Colonic mucosa (tissue), 4 donors: ENCODE measurements at regions not wholly inside any gene's neighbourhood (a gene's known extent, or its start where the extent isn't known, plus 50 kb on each side); places are given as distances from the start of the nearest gene placed in this dataset.

Experiments
- DNase-seq: peaks from one replicate; pipeline ENCODE4 v3.0.0-alpha.2; 2020
- H3K27ac ChIP-seq: fragments of 200-600 bp; one replicate; pipeline ENCODE4 v1.8.0; 2021
- H3K27me3 ChIP-seq: fragments of 200-600 bp; one replicate; pipeline ENCODE4 v1.8.0; 2021
- H3K36me3 ChIP-seq: fragments of 200-600 bp; one replicate; pipeline ENCODE4 v1.8.0; 2021
- H3K4me1 ChIP-seq: fragments of 200-600 bp; one replicate; pipeline ENCODE4 v1.8.0; 2021; ENCODE audit warnings: mild to moderate bottlenecking
- H3K4me3 ChIP-seq: fragments of 200-600 bp; one replicate; pipeline ENCODE4 v1.8.0; 2021
- H3K9ac ChIP-seq, 2 donors: one replicate each; pipeline ENCODE4 v1.7.0; 2013; ENCODE audit warnings: control low read depth in 2 of 2, low read depth in 2 of 2, low read length in 2 of 2
- H3K9me3 ChIP-seq: fragments of 200-600 bp; one replicate; pipeline ENCODE4 v1.8.0; 2021
- intact Hi-C: fragments of 100-400 bp; cut with DNase I; formaldehyde crosslinking; loops from one replicate; pipeline ENCODE4 v1.14.1; 2022
- TF ChIP-seq, protein P1 (sequence below): fragments of 200-600 bp; IDR thresholded peaks from one replicate; pipeline ENCODE4 v1.8.0; 2022; ENCODE audit warnings: antibody characterized with exemption, mild to moderate bottlenecking
- donor health status: healthy.
- donor health status: DM: no; HTN: no; CAD: no.
- donor health status: DM: no; HTN: no; CAD: no.

DNA sequence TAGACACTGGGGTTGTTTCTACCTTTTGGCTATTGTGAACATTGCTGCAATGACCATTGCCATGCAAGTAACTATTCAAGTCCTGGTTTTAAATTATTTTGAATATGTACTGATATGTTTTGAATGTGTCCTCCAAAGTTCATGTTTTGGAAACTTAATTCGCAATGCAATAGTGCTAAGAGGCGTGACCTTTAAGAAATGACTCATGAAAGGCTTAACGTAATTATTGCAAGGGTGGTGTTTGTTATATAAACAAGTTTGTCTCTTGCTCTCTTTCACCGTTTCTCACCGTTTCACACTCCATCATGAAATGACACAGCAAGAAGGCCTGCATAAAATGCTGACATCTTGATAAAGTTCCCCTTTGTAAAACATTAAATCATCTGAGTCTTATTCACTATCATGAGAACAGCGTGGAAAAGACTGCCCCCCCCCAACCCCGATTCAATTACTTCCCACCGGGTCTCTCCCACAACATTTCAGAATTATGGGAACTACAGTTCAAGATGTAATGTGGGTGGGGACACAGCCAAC, 506.9 kb upstream of the FAM47C start:
- H3K4me1 ChIP-seq, result no peaks in the 10 kb centered on the region
- intact Hi-C loops, result no loop called here
- no peaks in the 10 kb centered on the region for H3K27me3 ChIP-seq
- H3K9me3 ChIP-seq, result no peaks in the 10 kb centered on the region
- no peak overlapping the region for H3K27ac ChIP-seq
- H3K4me3 ChIP-seq, result no peak overlapping the region
- H3K9ac ChIP-seq, result no peak overlapping the region
- TF ChIP-seq, protein P1, sequence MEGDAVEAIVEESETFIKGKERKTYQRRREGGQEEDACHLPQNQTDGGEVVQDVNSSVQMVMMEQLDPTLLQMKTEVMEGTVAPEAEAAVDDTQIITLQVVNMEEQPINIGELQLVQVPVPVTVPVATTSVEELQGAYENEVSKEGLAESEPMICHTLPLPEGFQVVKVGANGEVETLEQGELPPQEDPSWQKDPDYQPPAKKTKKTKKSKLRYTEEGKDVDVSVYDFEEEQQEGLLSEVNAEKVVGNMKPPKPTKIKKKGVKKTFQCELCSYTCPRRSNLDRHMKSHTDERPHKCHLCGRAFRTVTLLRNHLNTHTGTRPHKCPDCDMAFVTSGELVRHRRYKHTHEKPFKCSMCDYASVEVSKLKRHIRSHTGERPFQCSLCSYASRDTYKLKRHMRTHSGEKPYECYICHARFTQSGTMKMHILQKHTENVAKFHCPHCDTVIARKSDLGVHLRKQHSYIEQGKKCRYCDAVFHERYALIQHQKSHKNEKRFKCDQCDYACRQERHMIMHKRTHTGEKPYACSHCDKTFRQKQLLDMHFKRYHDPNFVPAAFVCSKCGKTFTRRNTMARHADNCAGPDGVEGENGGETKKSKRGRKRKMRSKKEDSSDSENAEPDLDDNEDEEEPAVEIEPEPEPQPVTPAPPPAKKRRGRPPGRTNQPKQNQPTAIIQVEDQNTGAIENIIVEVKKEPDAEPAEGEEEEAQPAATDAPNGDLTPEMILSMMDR, result no peak
- H3K36me3 ChIP-seq, result no peaks in the 10 kb centered on the region
- DNase-seq, result no peak

DNA sequence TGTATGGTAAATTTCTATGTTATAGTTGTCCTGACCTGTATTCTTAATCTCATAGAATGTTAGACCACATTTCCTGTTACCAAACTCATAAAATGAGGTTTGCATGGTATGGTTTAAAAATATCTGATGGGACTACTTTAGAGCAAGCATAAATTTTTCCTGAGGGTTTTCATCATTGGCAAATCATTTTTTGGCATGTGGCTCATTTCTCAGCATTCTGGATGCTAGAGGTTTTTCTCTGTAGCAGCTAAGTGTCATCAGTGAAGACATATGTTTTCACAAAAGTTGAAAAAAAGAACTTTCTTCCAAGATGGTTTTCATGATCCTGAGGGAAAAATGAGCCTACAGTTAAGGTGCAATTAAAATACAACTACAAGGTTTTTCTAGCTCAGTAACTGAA, 503.5 kb upstream of the FAM47C start:
- Histone ChIP-seq H3K36me3 (no peaks in the 10 kb centered on the region), H3K4me1 (no peaks in the 10 kb centered on the region), H3K9me3 (no peaks in the 10 kb centered on the region), H3K4me3 (no peak overlapping the region), H3K9ac (no peak overlapping the region), H3K27me3 (no peaks in the 10 kb centered on the region), H3K27ac (no peak overlapping the region)
- TF ChIP-seq, protein P1, result no peak
- no peak for DNase-seq
- intact Hi-C loops, result no loop called here

DNA sequence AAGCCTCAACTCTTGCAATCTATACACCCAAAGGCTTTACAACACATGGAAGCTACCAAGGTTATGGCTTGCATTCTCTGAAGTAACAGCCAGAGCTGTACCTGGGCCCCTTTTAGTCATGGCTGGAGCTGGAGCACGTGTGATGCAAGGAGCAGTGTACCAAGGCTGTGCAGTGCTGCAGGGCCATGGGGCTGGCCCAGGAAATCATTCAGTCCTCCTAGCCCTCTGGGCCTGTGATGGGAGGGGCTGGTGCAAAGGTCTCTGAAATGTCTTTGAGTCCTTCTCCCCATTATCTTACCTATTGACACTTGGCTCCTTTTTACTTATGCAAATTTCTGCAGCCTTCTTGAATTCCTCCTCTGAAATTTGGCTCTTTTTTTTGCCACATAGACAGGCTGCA, 500.1 kb upstream of the FAM47C start:
- Histone ChIP-seq H3K4me1 (no peaks in the 10 kb centered on the region), H3K27me3 (no peaks in the 10 kb centered on the region), H3K27ac (no peak overlapping the region), H3K9me3 (no peaks in the 10 kb centered on the region), H3K36me3 (no peaks in the 10 kb centered on the region), H3K4me3 (no peak overlapping the region), H3K9ac (no peak overlapping the region)
- no peak for DNase-seq
- intact Hi-C loops, result no loop called here
- TF ChIP-seq, protein P1, result no peak

DNA sequence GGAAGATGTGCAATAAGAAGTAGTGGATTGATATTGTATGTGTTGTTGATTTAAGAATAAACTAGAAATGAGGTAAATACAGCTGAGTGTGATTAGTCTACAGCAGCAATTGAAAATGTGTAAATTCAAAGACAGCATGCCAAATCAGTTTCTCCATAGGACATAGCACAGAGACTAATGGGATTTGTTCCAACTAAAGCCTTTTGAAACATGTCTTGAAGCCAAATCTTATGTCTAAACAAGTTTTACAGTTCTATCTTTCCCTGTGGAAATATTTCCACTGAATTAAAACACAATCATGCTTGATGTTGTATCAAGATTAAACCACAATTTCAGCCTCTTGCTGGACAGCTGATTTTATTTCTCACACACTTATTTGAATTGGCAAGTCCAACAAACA, 497.4 kb upstream of the FAM47C start:
- Histone ChIP-seq H3K4me3 (no peak overlapping the region), H3K9ac (no peak overlapping the region), H3K9me3 (no peaks in the 10 kb centered on the region), H3K36me3 (no peaks in the 10 kb centered on the region), H3K27ac (no peak overlapping the region), H3K27me3 (no peaks in the 10 kb centered on the region), H3K4me1 (no peaks in the 10 kb centered on the region)
- TF ChIP-seq, protein P1, result no peak
- no peak for DNase-seq
- intact Hi-C loops, result no loop called here

DNA sequence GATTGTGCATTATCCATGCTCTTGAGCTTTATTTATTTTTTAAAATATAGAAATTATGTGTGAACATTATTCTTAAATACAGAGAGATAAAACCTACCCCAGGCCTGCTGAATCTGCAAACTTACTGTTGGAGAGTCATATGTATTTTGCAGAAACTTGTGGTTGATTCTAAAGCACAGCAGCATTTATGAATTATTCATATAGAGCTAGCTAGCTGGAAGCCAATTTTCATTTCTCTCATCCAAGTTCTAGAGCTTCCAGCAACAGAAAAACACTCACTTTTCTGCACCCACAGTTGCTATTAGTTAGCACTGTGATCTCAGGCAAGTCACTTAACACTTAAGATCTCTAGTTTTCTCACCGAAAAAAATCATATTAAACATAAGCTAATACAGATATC, 479.5 kb upstream of the FAM47C start:
- H3K4me3 ChIP-seq, result no peak overlapping the region
- TF ChIP-seq, protein P1, result no peak
- H3K4me1 ChIP-seq, result no peaks in the 10 kb centered on the region
- intact Hi-C loops, result no loop called here
- H3K27me3 ChIP-seq, result no peaks in the 10 kb centered on the region
- H3K27ac ChIP-seq, result no peak overlapping the region
- no peaks in the 10 kb centered on the region for H3K9me3 ChIP-seq
- DNase-seq, result no peak
- H3K36me3 ChIP-seq, result no peaks in the 10 kb centered on the region
- H3K9ac ChIP-seq, result no peak overlapping the region

DNA sequence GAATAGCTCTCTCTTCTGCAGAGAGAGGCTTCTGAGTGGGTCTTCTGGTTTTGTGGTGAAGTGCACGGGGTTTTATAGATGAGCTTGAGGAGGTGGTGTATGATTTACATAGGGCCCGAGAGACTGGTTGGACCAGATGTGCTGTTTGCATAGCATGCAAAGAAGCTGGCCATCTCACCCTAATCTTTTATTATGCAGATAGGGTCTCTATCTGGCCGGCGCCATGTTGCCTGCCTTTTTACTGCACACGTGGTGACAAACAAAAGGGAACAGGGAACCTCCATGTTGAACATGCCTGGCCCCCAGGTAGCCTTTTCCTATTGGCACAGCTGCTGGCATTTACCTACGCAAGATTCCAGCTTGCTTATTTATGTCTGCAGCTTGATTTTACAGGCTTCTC, 473.3 kb upstream of the FAM47C start:
- DNase-seq, result no peak
- TF ChIP-seq, protein P1, result no peak
- no peak overlapping the region for H3K27ac ChIP-seq

More for the DNA sequence above, 473.3 kb upstream of the FAM47C start:
- intact Hi-C loops, result no loop called here
- H3K9me3 ChIP-seq, result no peaks in the 10 kb centered on the region
- H3K9ac ChIP-seq, result no peak overlapping the region
- H3K4me3 ChIP-seq, result no peak overlapping the region
- no peaks in the 10 kb centered on the region for H3K36me3 ChIP-seq
- no peaks in the 10 kb centered on the region for H3K27me3 ChIP-seq
- no peaks in the 10 kb centered on the region for H3K4me1 ChIP-seq
